ENCODE measurements at regions not wholly inside any gene's neighbourhood (a gene's known extent, or its start where the extent isn't known, plus 50 kb on each side); places are given as distances from the start of the nearest gene placed in this dataset.

GRCh38 chr6:14259594-14260152 lies 142.1 kb downstream of the CD83 start:
- intact Hi-C loops (cut with micrococcal nuclease; ENCODE audit: unreplicated experiment), result no loop called here
- no peak overlapping the region for H3K4me2 ChIP-seq (ENCODE audit: low read length)
- no peaks in the 10 kb centered on the region for H3K79me2 ChIP-seq (ENCODE audit: insufficient read depth, low read depth, low read length)
- BruUV-seq (replicated peaks), result no TSS peak
- H3K27ac ChIP-seq (ENCODE audit: low read depth, low read length, poor library complexity, severe bottlenecking), result no peak overlapping the region
- peaks cover 9% of the 10 kb centered on the region; the same call in 1 of the 2 replicates for H3K36me3 ChIP-seq (ENCODE audit: insufficient read depth, low read length)
- H3K4me1 ChIP-seq (ENCODE audit: insufficient read depth, low read length, poor library complexity, severe bottlenecking), result peaks cover 51% of the 10 kb centered on the region
- CTCF ChIA-PET (ENCODE audit: unreplicated experiment), result interaction anchor here (0.8 kb wide), 1 partner anchor 110 kb away, joined by 3 read pairs; no protein-coding TSS in a partner anchor
- no peak overlapping the region for H3K4me3 ChIP-seq (ENCODE audit: low read depth, low read length, poor library complexity, severe bottlenecking)
- no peaks in the 10 kb centered on the region for H3K9me2 ChIP-seq (ENCODE audit: insufficient read depth, low read length)
- peak overlapping the region; percentile 69; the same call in 1 of the 2 replicates for H2AFZ ChIP-seq (ENCODE audit: low read length)
- no peak for DNase-seq (ENCODE audit: low spot score)
- peaks cover 31% of the 10 kb centered on the region for H3K9me3 ChIP-seq (ENCODE audit: low read length)
- POLR2A ChIA-PET, result interaction anchor here (0.7 to 1.1 kb wide), 2 partner anchors 19 to 38 kb away, joined by 3 read pairs; no protein-coding TSS in a partner anchor
- TF ChIP-seq EZH2phosphoT487 (IDR thresholded peaks at IDR 0.05; ENCODE audit: borderline replicate concordance, low read depth, low read length) (no peak), CTCF (conservative IDR thresholded peaks at IDR 0.05; ENCODE audit: low read length) (no peak)
- no peaks in the 10 kb centered on the region for H4K20me1 ChIP-seq (ENCODE audit: insufficient read depth, low read length)

GRCh38 chr6:14260839-14261238 lies 143.3 kb downstream of the CD83 start:
- 0 out of 2 replicates have a peak overlapping the region, but pooled peaks have one; percentile 20 for H2AFZ ChIP-seq (ENCODE audit: low read length)
- no TSS peak for BruUV-seq (replicated peaks)
- peaks cover 31% of the 10 kb centered on the region for H3K9me3 ChIP-seq (ENCODE audit: low read length)
- ChIA-PET CTCF (ENCODE audit: unreplicated experiment) (interaction anchor here (0.6 kb wide), 1 partner anchor 43 kb away, joined by 3 read pairs; no protein-coding TSS in a partner anchor), POLR2A (interaction anchor here (1.1 to 1.4 kb wide), 2 partner anchors 10 to 76 kb away, joined by 3 to 5 read pairs; no protein-coding TSS in a partner anchor)
- no peaks in the 10 kb centered on the region for H4K20me1 ChIP-seq (ENCODE audit: insufficient read depth, low read length)
- H3K4me3 ChIP-seq (ENCODE audit: low read depth, low read length, poor library complexity, severe bottlenecking), result no peak overlapping the region
- H3K27ac ChIP-seq (ENCODE audit: low read depth, low read length, poor library complexity, severe bottlenecking), result no peak overlapping the region
- no peak overlapping the region for H3K4me2 ChIP-seq (ENCODE audit: low read length)
- no peak for DNase-seq (ENCODE audit: low spot score)
- intact Hi-C loops (cut with micrococcal nuclease; ENCODE audit: unreplicated experiment), result no loop called here
- H3K36me3 ChIP-seq (ENCODE audit: insufficient read depth, low read length), result peaks cover 9% of the 10 kb centered on the region; the same call in 1 of the 2 replicates
- no peaks in the 10 kb centered on the region for H3K79me2 ChIP-seq (ENCODE audit: insufficient read depth, low read depth, low read length)
- peaks cover 50% of the 10 kb centered on the region for H3K4me1 ChIP-seq (ENCODE audit: insufficient read depth, low read length, poor library complexity, severe bottlenecking)
- no peaks in the 10 kb centered on the region for H3K9me2 ChIP-seq (ENCODE audit: insufficient read depth, low read length)
- TF ChIP-seq EZH2phosphoT487 (IDR thresholded peaks at IDR 0.05; ENCODE audit: borderline replicate concordance, low read depth, low read length) (no peak), CTCF (conservative IDR thresholded peaks at IDR 0.05; ENCODE audit: low read length) (no peak)

- CTCF ChIA-PET (ENCODE audit: unreplicated experiment), result no interaction called here
- Histone ChIP-seq H3K36me3 (ENCODE audit: insufficient read depth, low read length) (peaks cover 9% of the 10 kb centered on the region; the same call in 1 of the 2 replicates), H2AFZ (ENCODE audit: low read length) (no peak overlapping the region), H3K9me3 (ENCODE audit: low read length) (peaks cover 31% of the 10 kb centered on the region), H3K27ac (ENCODE audit: low read depth, low read length, poor library complexity, severe bottlenecking) (no peak overlapping the region), H4K20me1 (ENCODE audit: insufficient read depth, low read length) (no peaks in the 10 kb centered on the region), H3K4me1 (ENCODE audit: insufficient read depth, low read length, poor library complexity, severe bottlenecking) (peaks cover 55% of the 10 kb centered on the region), H3K4me3 (ENCODE audit: low read depth, low read length, poor library complexity, severe bottlenecking) (no peak overlapping the region), H3K9me2 (ENCODE audit: insufficient read depth, low read length) (no peaks in the 10 kb centered on the region), H3K4me2 (ENCODE audit: low read length) (no peak overlapping the region), H3K79me2 (ENCODE audit: insufficient read depth, low read depth, low read length) (no peaks in the 10 kb centered on the region)
- no peak for DNase-seq (ENCODE audit: low spot score)
- TF ChIP-seq CTCF (conservative IDR thresholded peaks at IDR 0.05; ENCODE audit: low read length) (no peak), EZH2phosphoT487 (IDR thresholded peaks at IDR 0.05; ENCODE audit: borderline replicate concordance, low read depth, low read length) (no peak)
- BruUV-seq (replicated peaks), result no TSS peak
- POLR2A ChIA-PET, result interaction anchor here (0.6 to 3.6 kb wide), 5 partner anchors 8 to 469 kb away, joined by 3 to 20 read pairs (median 5); no protein-coding TSS in a partner anchor
- intact Hi-C loops (cut with micrococcal nuclease; ENCODE audit: unreplicated experiment), result no loop called here
Measured at GRCh38 chr6:14263881-14264424, 146.4 kb downstream of the CD83 start.
